HS-5 (cell line): ENCODE measurements at regions not wholly inside any gene's neighbourhood (a gene's known extent, or its start where the extent isn't known, plus 50 kb on each side); places are given as distances from the start of the nearest gene placed in this dataset.

ENCODE experiments used
- DNase-seq: peaks from one replicate; pipeline ENCODE4 v3.0.0-alpha.2; 2012; ENCODE audit warnings: low read depth

DNA sequence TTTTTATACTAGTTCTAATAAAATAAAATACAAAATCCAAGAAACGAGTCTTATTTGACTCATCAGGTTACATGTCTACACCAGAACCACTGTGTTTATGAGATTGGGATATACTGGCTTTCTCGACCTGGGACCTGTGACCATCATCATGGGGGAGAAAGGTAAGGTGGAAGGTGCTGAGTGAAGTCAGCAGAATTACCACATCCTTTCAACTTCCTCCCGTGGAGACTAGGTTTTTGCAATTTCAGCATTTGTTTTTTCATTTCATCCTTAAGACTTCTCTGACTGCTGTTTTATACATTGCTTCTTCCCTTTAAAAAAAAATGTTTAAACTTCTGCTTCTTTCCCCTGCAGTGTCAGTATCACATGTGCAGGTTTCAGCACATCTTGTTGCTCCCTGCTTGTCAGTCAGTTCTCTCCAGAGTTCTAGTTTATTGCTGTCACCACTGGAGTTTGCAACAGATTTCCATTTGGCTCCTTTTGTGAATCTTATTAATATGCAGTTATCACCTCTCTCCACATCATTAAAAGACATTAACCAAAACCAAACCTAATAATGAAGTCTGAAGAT lies 60.4 kb upstream of the HAO2 start:
- no peak for DNase-seq

DNA sequence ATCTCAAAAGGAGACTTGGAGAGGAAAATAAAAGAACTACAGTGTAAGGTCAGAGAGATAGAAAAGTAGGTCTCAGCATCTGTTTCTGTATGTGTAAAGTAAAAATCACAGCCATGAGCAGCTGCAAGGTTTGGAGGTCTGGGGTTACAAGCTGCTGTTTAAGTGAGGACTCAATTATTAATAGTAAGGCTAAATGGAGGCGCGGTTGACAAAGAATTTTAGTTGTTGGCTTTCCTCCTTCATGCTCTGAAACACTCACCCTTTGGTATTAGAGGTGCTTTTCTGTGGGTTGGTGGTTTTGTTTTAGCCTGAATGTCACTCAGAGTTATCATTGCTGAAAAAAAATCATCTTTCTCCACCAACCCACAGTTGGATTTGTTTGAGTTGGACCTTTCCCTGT lies 59.8 kb upstream of the HAO2 start:
- no peak for DNase-seq

DNA sequence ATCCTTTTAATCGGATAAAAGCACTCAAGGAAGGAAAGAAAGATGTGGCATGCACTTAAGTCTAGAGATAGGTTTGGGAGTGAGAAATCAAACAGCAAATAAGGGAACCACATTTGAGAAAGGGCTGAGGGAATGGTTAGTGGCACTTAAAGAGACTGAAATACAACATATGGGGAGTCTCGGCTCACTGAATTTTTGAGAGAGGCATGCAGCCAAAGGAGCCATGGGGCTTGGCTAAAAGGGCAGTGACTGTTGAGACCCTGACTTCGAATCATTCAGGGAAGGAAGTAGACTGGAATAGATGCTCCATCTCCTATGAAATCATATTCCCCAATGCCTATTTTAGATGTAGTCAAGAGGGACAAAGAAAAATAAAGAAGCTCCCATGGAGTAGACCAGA lies 58.3 kb upstream of the HAO2 start:
- no peak for DNase-seq

DNA sequence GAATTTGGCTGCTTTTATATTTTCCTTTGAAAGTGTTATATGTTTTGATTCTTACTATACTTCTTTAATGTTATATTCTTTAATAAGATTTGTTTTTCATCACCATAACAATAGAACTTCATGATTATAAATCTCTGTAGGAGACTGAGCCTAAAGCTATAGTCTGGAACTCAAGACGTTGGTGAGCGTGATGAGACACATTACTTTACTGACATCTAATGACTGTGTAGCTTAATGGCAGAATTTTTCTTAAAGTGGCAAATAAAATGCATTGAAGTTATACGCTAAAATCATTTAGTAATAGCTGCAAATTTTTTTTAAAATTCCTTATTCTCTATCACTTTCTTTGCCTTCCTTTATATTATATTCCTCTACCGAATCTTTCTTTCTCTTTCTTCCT lies 56.1 kb upstream of the HAO2 start:
- DNase-seq = no peak

DNA sequence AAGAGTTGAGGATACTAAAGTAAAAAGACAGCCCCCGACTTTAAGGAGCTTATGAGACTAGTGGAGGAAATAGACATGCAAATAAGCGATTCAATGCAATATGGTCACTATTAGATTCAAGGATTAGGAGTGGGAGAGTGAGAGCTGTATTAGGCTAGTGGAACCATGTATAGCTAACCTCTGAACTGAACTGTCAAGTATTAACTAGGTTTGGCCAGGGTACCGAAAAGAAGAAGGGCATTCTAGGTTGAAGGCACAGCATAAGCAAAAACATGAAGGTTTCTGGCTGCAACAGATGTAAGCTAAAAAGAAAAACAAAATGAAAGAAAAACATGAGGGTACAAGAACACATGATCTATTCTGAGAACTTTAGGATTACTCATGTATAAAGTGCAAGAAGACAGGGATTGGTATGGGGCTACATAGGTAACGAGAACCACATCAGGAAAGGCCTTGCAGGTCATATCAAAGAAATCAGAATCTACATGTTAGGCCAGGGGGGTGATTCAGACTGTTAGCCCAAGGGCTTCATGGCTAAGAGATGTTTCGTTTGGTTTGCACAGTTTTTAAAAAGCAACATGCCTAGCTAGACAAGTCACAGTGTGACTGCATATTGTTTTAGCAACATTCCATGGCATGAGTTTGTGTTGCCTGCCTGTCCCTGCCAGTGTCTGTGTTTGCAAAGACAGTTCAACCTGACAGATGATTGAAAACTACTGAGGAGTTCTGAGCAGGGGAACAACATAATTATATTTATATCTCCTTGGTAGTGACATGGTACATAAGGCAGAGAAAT lies 54.4 kb upstream of the HAO2 start:
- DNase-seq = no peak

DNA sequence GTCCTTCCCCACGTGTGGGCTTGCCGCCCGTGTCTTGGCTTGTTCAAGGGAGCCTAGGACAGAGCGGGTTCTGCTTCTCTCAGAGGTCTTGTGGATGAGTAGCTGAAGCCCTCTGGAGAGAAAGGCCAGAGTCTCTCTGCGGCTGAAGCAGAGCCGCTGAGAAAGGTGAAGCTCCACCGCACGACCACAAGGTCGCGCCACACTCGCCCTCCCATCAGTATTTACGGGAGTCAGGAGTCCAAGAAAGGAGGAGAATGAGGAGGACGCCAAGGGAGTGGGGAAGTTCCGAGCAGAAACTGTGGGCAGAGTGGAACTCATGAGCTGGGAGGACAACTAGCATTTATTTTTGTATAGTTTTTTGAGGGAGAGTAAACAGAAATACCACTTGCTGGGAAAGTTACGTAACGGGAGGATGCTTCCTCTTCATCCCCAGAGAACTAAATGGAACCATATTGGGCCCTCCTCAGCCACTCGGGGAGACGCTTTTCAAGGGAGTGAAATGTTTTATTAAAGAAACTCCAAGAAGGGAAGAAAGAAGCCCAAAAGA lies 51.6 kb upstream of the HAO2 start:
- no peak for DNase-seq

DNA sequence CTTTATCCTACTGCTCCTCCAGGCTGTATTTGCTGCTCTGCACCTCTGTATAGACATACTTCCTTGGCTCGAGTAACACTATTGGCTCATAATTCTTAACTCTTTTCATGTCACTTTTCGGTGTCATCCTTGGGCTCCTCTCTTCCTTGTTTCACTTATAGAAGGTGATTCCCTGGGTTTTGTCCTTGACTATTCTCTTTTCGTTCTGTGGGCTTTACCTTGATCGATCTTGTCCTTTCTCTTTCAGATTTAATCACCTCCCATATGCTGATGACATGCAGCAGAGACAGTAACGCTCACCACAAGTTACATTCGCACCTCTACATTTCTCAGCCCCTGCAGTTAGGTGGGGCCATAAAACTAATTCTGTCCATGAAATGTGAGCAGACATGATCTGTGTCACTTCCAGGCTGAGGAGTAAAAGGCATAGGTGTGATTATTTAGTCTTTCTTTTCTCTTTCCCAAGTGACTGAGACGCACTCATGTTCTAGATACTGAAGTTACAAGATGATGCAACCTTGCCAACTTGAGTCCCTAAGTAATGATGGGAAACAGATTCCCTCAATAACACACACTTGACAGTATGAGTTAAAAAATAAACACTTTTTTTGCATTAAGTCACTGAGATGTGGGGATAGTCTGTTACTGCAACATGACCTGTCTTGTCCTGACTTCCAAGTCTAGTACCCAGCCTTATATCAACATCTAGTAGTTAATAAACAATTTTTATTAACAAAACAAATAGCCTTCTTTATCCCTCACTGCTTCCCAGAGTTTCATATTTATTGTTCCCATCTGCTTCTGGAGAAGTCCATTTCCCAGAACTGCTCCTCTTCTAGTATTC lies 49.9 kb upstream of the HAO2 start:
- no peak for DNase-seq
